ENCODE measurements at regions not wholly inside any gene's neighbourhood (a gene's known extent, or its start where the extent isn't known, plus 50 kb on each side); places are given as distances from the start of the nearest gene placed in this dataset.

DNA sequence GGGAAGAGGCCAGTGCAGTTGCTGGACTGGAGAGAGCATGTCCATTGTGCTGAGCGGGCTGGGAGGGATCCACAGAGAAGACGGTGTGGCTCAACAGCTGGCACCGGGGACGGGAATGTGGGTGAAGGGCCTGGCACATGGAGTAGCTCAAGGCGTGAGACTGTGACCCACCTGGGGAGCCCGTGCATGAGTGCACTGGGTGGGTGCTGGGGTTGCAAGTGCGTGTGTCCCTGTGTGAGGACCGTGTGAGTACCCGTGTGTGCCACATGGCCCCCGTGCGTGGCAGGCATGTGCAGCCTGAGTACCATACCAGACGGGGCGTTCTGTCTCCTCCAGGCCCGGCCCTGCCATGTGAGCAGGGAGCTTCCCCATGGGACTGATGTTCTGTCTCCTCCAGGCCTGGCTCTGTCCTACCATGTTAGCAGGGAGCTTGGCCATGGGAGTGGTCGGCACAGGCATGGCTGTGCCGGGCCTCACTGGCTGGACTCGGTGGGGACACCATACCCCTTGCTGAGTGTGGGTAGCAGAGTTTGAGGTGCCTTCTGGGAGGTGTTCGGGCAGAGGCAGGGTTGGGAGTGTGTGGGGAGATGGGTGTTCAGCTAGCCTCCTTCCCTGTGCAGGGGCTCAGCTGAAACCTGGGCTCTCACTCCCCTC lies 234.4 kb downstream of the TMEM121 start:
- DNase-seq (ENCODE audit: low read depth in 1 of 2, low spot score in 2 of 2): no peak
- Histone ChIP-seq H2BK5ac (ENCODE audit: low read depth, low read length) (no peak overlapping the region), H3K18ac (ENCODE audit: extremely low read depth, low read length) (no peak overlapping the region), H3K56ac (replicated peaks; ENCODE audit: insufficient read length, low read depth, low read length) (no peak overlapping the region), H3K9me3 (ENCODE audit: insufficient read depth in 2 of 2, low read depth in 1 of 2, low read length in 1 of 2) (peaks cover 17 to 42% of the 10 kb centered on the region in 2 experiments), H3K79me2 (ENCODE audit: control insufficient read depth in 1 of 2, insufficient read depth in 2 of 2, low read length in 2 of 2) (no peaks in the 10 kb centered on the region), H4K5ac (ENCODE audit: insufficient read length, low read depth, low read length) (no peak overlapping the region), H2BK120ac (replicated peaks; ENCODE audit: low read depth, low read length) (no peak overlapping the region), H3K4me3 (ENCODE audit: extremely low read depth in 1 of 4, insufficient read depth in 2 of 4, low read depth in 3 of 4, low read length in 4 of 4) (no peak overlapping the region), H3K4ac (replicated peaks; ENCODE audit: insufficient read length, low read depth, low read length) (no peak overlapping the region), H3K36me3 (ENCODE audit: control insufficient read depth in 2 of 4, insufficient read depth in 4 of 4, low read length in 3 of 4) (no peaks in the 10 kb centered on the region), H2BK12ac (ENCODE audit: low read depth, low read length) (no peak overlapping the region), H3K23ac (ENCODE audit: insufficient read length) (no peak overlapping the region), H2BK15ac (ENCODE audit: low read length) (no peak overlapping the region), H3K27me3 (replicated peaks in 1 of 4; ENCODE audit: control insufficient read depth in 3 of 4, extremely low read depth in 1 of 4, insufficient read depth in 3 of 4, low read length in 3 of 4) (no peaks in the 10 kb centered on the region), H3K23me2 (ENCODE audit: low read depth, low read length) (no peaks in the 10 kb centered on the region), H3K27ac (ENCODE audit: low read depth, low read length) (no peak overlapping the region), H3K9ac (replicated peaks in 1 of 4; ENCODE audit: extremely low read depth in 1 of 4, low read depth in 3 of 4, low read length in 3 of 4) (no peak overlapping the region), H3K4me2 (ENCODE audit: insufficient read depth in 1 of 2, low read depth in 2 of 2, low read length in 2 of 2) (no peak overlapping the region), H2BK20ac (ENCODE audit: low read length) (no peak overlapping the region), H2AFZ (ENCODE audit: low read length) (no peak overlapping the region), H3K4me1 (replicated peaks in 1 of 4; ENCODE audit: control insufficient read depth in 3 of 4, insufficient read depth in 4 of 4, low read length in 3 of 4) (no peaks in the 10 kb centered on the region), H2AK5ac (ENCODE audit: low read depth, low read length) (no peak overlapping the region), H4K8ac (ENCODE audit: extremely low read depth, insufficient read depth, low read length) (no peak overlapping the region), H3K79me1 (ENCODE audit: low read depth, low read length) (no peaks in the 10 kb centered on the region), H4K91ac (replicated peaks; ENCODE audit: insufficient read length, low read length) (no peak overlapping the region), H3K14ac (ENCODE audit: insufficient read length) (no peak overlapping the region), H4K20me1 (replicated peaks in 1 of 2; ENCODE audit: control insufficient read depth in 1 of 2, insufficient read depth in 2 of 2, low read length in 2 of 2) (no peaks in the 10 kb centered on the region)
- FAIRE-seq: no peak
- POLR2A ChIA-PET (ENCODE audit: partially characterized antibody): no interaction called here
- 82% methylated on average over 13 of the region's 18 CpGs; no CpG with 5 or more reads in 1 of the 2 experiments for WGBS, 2 experiments (ENCODE audit: extremely low coverage in 1 of 2, insufficient coverage in 1 of 2, insufficient read length in 1 of 2, insufficient replicate concordance in 2 of 2, low coverage in 1 of 2, low lambda C conversion rate in 2 of 2, missing lambda C conversion rate in 1 of 2)
- CTCF ChIA-PET (ENCODE audit: partially characterized antibody): no interaction called here
- TF ChIP-seq CREB1 (IDR thresholded peaks at IDR 0.05): no peak
- no peak for TF ChIP-seq CBX5 (IDR thresholded peaks at IDR 0.05; ENCODE audit: low read depth, low read length)
- no peak for TF ChIP-seq SAP30 (IDR thresholded peaks at IDR 0.05; ENCODE audit: insufficient read depth, insufficient replicate concordance, low read length)
- TF ChIP-seq SIN3A (conservative IDR thresholded peaks at IDR 0.05 in 1 of 2, IDR thresholded peaks at IDR 0.05 in 1 of 2; ENCODE audit: low read depth in 1 of 2, low read length in 2 of 2): no peak
- TF ChIP-seq JUN (IDR thresholded peaks at IDR 0.05; ENCODE audit: low read depth, low read length): no peak

Data from H1 (cell line).